Keratinocyte (primary cell): ENCODE measurements at regions not wholly inside any gene's neighbourhood (a gene's known extent, or its start where the extent isn't known, plus 50 kb on each side); places are given as distances from the start of the nearest gene placed in this dataset.
"Not testable (repeated sequence)": the region's sequence is repeated elsewhere in the genome, so short reads cannot be mapped to it uniquely, and the experiment has no call there.

Experiments
- CTCF ChIP-seq, 3 experiments: IDR thresholded peaks in 1 of 3; conservative IDR thresholded peaks in 1 of 3; optimal IDR thresholded peaks in 1 of 3; 2 replicates in 2 of 3; 3 replicates in 1 of 3; pipeline versions ENCODE3 to v1.5.1; 2011; ENCODE audit warnings: low read length in 3 of 3, mild to moderate bottlenecking in 3 of 3, moderate library complexity in 2 of 3, control low read depth in 1 of 3, inconsistent platforms in 1 of 3; ENCODE audit not compliant: insufficient read depth in 2 of 3; ENCODE audit errors: extremely low read depth in 1 of 3
- EZH2 ChIP-seq: IDR thresholded peaks from one replicate; pipeline ENCODE4 v1.6.1; 2012; ENCODE audit warnings: inconsistent platforms, mild to moderate bottlenecking, low read length, moderate library complexity

GRCh38 chr9:97232060-97233008 lies 75.1 kb upstream of the CCDC180 start:
- TF ChIP-seq CTCF (optimal IDR thresholded peaks at IDR 0.05 in 1 of 3, IDR thresholded peaks at IDR 0.05 in 1 of 3, conservative IDR thresholded peaks at IDR 0.05 in 1 of 3; ENCODE audit: extremely low read depth in 1 of 3, insufficient read depth in 2 of 3, low read length in 3 of 3); EZH2: not testable (repeated sequence)
